ENCODE measurements at regions not wholly inside any gene's neighbourhood (a gene's known extent, or its start where the extent isn't known, plus 50 kb on each side); places are given as distances from the start of the nearest gene placed in this dataset.

DNA sequence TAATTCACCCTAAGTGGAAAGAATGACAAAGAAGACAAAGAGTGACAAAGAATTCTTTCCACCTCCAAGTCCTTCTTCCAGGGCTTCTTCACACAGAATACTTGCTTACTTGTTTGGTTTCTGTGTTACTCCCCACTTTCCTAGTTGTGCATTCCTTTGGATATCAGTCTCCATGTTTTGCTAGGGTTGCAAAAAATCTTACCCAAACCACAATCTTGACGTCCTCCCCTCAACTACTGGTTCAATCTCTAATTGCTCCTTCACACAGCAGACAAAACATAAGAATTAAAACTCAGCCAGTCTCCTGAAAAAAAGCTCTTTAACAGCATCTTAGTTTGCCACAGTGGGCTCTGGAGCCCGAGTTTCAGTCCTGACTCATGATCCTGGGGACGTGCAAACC, 297.6 kb upstream of the CHRNA7 start:
- FAIRE-seq, result no peak
- intact Hi-C loops (cut with micrococcal nuclease; ENCODE audit: unreplicated experiment), result no loop called here
- CTCF ChIA-PET (ENCODE audit: low intra/inter-chr PET ratio, low total read pairs), result no interaction called here

DNA sequence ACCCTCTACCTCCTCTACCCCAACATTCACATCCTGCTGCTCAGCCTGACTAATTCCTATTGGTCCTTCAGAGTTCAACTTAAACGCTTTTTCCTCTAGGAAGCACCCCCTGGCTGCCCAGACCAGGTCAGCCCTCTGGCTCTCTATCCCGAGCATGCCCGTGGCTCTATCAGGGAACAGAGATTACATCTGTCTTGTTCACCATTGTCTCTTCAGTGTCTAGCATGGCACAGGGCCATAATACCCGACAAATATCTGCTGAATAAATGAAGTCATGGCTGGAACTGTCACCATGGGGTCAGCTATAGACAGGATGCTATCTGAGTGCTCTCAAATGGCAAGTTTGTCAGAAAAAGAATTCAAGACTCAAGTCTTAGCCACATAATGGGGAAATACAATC, 296.9 kb upstream of the CHRNA7 start:
- Histone ChIP-seq H3K4me2 (ENCODE audit: low read depth, low read length) (no peak overlapping the region), H3K79me2 (ENCODE audit: insufficient read depth, low read length) (no peaks in the 10 kb centered on the region), H3K9me3 (ENCODE audit: low read length) (no peaks in the 10 kb centered on the region), H3K4me3 (replicated peaks in 1 of 3; ENCODE audit: insufficient read depth in 1 of 3, low read depth in 2 of 3, low read length in 3 of 3) (no peak overlapping the region), H3K36me3 (replicated peaks in 1 of 2; ENCODE audit: control insufficient read depth in 1 of 2, insufficient read depth in 2 of 2, low read length in 2 of 2) (no peaks in the 10 kb centered on the region), H3K27ac (ENCODE audit: extremely low read length, insufficient read depth, low read length) (no peak overlapping the region), H4K20me1 (ENCODE audit: insufficient read depth, low read length) (no peaks in the 10 kb centered on the region), H2AFZ (ENCODE audit: low read length) (no peak overlapping the region), H3K27me3 (ENCODE audit: control insufficient read depth in 1 of 2, insufficient read depth in 2 of 2, low read length in 2 of 2) (no peaks in the 10 kb centered on the region), H3K4me1 (ENCODE audit: insufficient read depth, low read length) (no peaks in the 10 kb centered on the region), H3K9ac (ENCODE audit: insufficient read depth, low read depth, low read length) (no peak overlapping the region)
- CTCF ChIA-PET (ENCODE audit: low intra/inter-chr PET ratio, low total read pairs), result no interaction called here
- peak; percentile 40 for FAIRE-seq
- WGBS (ENCODE audit: low lambda C conversion rate), result 5% methylated on average over 4 of the region's 4 CpGs
- intact Hi-C loops (cut with micrococcal nuclease; ENCODE audit: unreplicated experiment) (no loop called here), in situ Hi-C loops (cut with HindIII; ENCODE audit: extremely low pct_ligation_motif_present, low pct_unique_long_range_greater_than_20kb) (no loop called here)
- POLR2A ChIA-PET, result no interaction called here
- no peak for ATAC-seq
- no TSS peak for BruUV-seq (replicated peaks)
- no peak for DNase-seq (ENCODE audit: low spot score)
- no peak for TF ChIP-seq ATM (IDR thresholded peaks at IDR 0.05; ENCODE audit: borderline replicate concordance)
- TF ChIP-seq NAIF1 (CRISPR knock-in tag; IDR thresholded peaks at IDR 0.05; ENCODE audit: borderline replicate concordance), result no peak
- TF ChIP-seq ELF3 (CRISPR knock-in tag; IDR thresholded peaks at IDR 0.05), result no peak
- TF ChIP-seq ZSCAN22 (CRISPR knock-in tag; IDR thresholded peaks at IDR 0.05), result no peak
- TF ChIP-seq, protein P1, sequence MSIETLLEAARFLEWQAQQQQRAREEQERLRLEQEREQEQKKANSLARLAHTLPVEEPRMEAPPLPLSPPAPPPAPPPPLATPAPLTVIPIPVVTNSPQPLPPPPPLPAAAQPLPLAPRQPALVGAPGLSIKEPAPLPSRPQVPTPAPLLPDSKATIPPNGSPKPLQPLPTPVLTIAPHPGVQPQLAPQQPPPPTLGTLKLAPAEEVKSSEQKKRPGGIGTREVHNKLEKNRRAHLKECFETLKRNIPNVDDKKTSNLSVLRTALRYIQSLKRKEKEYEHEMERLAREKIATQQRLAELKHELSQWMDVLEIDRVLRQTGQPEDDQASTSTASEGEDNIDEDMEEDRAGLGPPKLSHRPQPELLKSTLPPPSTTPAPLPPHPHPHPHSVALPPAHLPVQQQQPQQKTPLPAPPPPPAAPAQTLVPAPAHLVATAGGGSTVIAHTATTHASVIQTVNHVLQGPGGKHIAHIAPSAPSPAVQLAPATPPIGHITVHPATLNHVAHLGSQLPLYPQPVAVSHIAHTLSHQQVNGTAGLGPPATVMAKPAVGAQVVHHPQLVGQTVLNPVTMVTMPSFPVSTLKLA (IDR thresholded peaks at IDR 0.05), result no peak
- no peak for TF ChIP-seq SKI (IDR thresholded peaks at IDR 0.05; ENCODE audit: partially characterized antibody)
- TF ChIP-seq, protein P2, sequence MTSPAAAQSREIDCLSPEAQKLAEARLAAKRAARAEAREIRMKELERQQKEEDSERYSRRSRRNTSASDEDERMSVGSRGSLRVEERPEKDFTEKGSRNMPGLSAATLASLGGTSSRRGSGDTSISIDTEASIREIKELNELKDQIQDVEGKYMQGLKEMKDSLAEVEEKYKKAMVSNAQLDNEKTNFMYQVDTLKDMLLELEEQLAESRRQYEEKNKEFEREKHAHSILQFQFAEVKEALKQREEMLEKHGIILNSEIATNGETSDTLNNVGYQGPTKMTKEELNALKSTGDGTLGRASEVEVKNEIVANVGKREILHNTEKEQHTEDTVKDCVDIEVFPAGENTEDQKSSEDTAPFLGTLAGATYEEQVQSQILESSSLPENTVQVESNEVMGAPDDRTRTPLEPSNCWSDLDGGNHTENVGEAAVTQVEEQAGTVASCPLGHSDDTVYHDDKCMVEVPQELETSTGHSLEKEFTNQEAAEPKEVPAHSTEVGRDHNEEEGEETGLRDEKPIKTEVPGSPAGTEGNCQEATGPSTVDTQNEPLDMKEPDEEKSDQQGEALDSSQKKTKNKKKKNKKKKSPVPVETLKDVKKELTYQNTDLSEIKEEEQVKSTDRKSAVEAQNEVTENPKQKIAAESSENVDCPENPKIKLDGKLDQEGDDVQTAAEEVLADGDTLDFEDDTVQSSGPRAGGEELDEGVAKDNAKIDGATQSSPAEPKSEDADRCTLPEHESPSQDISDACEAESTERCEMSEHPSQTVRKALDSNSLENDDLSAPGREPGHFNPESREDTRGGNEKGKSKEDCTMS (CRISPR knock-in tag; conservative IDR thresholded peaks at IDR 0.05), result no peak
- TF ChIP-seq, protein P3, sequence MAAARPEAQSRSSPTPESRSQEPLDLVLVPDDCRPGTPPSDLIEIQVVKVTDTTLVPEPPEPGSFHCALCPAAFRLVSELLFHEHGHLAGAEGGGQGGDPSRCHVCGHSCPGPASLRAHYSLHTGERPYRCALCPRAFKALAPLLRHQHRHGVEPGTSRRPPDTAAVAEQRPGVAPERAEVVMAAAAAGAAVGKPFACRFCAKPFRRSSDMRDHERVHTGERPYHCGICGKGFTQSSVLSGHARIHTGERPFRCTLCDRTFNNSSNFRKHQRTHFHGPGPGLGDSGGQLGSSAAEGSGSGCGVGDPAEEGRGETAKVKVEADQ (CRISPR knock-in tag; IDR thresholded peaks at IDR 0.05; ENCODE audit: borderline replicate concordance), result no peak
- TF ChIP-seq THYN1 (CRISPR knock-in tag; IDR thresholded peaks at IDR 0.05; ENCODE audit: borderline replicate concordance, low read depth), result no peak
- no peak for TF ChIP-seq DPF2 (CRISPR knock-in tag; IDR thresholded peaks at IDR 0.05; ENCODE audit: borderline replicate concordance, low read depth)

More for the DNA sequence above, 297.6 kb upstream of the CHRNA7 start:
- Histone ChIP-seq H3K4me3 (replicated peaks in 1 of 3; ENCODE audit: insufficient read depth in 1 of 3, low read depth in 2 of 3, low read length in 3 of 3) (no peak overlapping the region), H2AFZ (ENCODE audit: low read length) (no peak overlapping the region), H3K36me3 (replicated peaks in 1 of 2; ENCODE audit: control insufficient read depth in 1 of 2, insufficient read depth in 2 of 2, low read length in 2 of 2) (no peaks in the 10 kb centered on the region), H3K79me2 (ENCODE audit: insufficient read depth, low read length) (no peaks in the 10 kb centered on the region), H3K4me1 (ENCODE audit: insufficient read depth, low read length) (no peaks in the 10 kb centered on the region), H3K9me3 (ENCODE audit: low read length) (no peaks in the 10 kb centered on the region), H3K27ac (ENCODE audit: extremely low read length, insufficient read depth, low read length) (no peak overlapping the region), H4K20me1 (ENCODE audit: insufficient read depth, low read length) (no peaks in the 10 kb centered on the region), H3K9ac (ENCODE audit: insufficient read depth, low read depth, low read length) (no peak overlapping the region), H3K27me3 (ENCODE audit: control insufficient read depth in 1 of 2, insufficient read depth in 2 of 2, low read length in 2 of 2) (no peaks in the 10 kb centered on the region; a peak in 1 of 5 replicates), H3K4me2 (ENCODE audit: low read depth, low read length) (no peak overlapping the region)
- in situ Hi-C loops (cut with HindIII; ENCODE audit: extremely low pct_ligation_motif_present, low pct_unique_long_range_greater_than_20kb), result no loop called here
- BruUV-seq (replicated peaks), result no TSS peak
- no peak for DNase-seq (ENCODE audit: low spot score)
- 15% methylated on average over 3 of the region's 3 CpGs for WGBS (ENCODE audit: low lambda C conversion rate)
- TF ChIP-seq MAFF (IDR thresholded peaks at IDR 0.05; ENCODE audit: low read depth, low read length), result peak; percentile 38; the same call in 1 of the 2 replicates
- TF ChIP-seq MAFK (conservative IDR thresholded peaks at IDR 0.05 in 1 of 2, IDR thresholded peaks at IDR 0.05 in 1 of 2; ENCODE audit: low read length in 2 of 2), result peak in 1 of 2 experiments; percentile 65; a peak in 3 of 4 replicates
- no peak for TF ChIP-seq ZNF326 (CRISPR knock-in tag; IDR thresholded peaks at IDR 0.05; ENCODE audit: borderline replicate concordance)
- POLR2A ChIA-PET, result no interaction called here
- no peak for ATAC-seq

Measured in HepG2 (cell line).